ENCODE measurements at regions not wholly inside any gene's neighbourhood (a gene's known extent, or its start where the extent isn't known, plus 50 kb on each side); places are given as distances from the start of the nearest gene placed in this dataset.

GRCh38 chrX:6904156-6904555, 243.4 kb upstream of the STS start:
- no peak for TF ChIP-seq CTCF (IDR thresholded peaks at IDR 0.05 in 8 of 11, conservative IDR thresholded peaks at IDR 0.05 in 3 of 11)
- TF ChIP-seq POLR2A (IDR thresholded peaks at IDR 0.05), result no peak
- no peak for TF ChIP-seq POLR2AphosphoS5 (IDR thresholded peaks at IDR 0.05)
